Sigmoid colon (tissue), 3 donors: ENCODE measurements at regions not wholly inside any gene's neighbourhood (a gene's known extent, or its start where the extent isn't known, plus 50 kb on each side); places are given as distances from the start of the nearest gene placed in this dataset.

ENCODE experiments used
- POLR2A ChIP-seq, 2 donors: fragments of 450-650 bp; IDR thresholded peaks; one replicate each; pipeline ENCODE4 v1.6.1; 2016; ENCODE audit warnings: antibody characterized with exemption in 2 of 2, mild to moderate bottlenecking in 2 of 2, moderate library complexity in 2 of 2
- TF ChIP-seq, protein P1 (sequence below), 4 experiments: fragments of 450-650 bp in 3 of 4; fragments of 200-600 bp in 1 of 4; IDR thresholded peaks; one replicate each; pipeline ENCODE4 v1.5.1; 2016 to 2019; ENCODE audit warnings: antibody characterized with exemption in 4 of 4, mild to moderate bottlenecking in 3 of 4, moderate library complexity in 2 of 4

DNA sequence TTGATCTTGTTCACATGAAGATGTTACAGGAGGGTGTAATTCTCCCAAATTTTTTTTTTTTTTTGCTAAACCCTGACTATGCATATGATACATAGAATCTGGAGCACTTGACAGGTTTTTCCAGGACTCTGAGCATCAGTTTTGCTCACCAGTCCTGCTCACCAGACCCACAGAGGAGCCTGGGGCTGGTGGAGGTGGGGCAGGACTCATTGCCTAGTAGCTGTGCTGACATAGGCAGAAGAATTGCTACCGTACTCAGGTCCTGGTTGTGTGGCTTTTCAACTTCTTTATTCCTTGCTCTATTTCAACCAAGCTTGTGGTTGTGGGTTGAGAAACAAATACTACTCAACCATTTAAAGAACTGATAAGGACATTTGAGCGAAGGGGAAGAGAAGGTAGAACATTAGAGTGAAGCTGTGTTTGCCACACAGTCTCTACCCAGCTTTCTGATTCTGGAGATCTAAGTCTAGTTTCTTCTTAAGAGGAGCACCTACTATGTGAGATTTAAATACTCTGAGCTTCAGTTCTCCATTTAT is 212.4 kb downstream of the UTP18 start:
- TF ChIP-seq, protein P1, sequence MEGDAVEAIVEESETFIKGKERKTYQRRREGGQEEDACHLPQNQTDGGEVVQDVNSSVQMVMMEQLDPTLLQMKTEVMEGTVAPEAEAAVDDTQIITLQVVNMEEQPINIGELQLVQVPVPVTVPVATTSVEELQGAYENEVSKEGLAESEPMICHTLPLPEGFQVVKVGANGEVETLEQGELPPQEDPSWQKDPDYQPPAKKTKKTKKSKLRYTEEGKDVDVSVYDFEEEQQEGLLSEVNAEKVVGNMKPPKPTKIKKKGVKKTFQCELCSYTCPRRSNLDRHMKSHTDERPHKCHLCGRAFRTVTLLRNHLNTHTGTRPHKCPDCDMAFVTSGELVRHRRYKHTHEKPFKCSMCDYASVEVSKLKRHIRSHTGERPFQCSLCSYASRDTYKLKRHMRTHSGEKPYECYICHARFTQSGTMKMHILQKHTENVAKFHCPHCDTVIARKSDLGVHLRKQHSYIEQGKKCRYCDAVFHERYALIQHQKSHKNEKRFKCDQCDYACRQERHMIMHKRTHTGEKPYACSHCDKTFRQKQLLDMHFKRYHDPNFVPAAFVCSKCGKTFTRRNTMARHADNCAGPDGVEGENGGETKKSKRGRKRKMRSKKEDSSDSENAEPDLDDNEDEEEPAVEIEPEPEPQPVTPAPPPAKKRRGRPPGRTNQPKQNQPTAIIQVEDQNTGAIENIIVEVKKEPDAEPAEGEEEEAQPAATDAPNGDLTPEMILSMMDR (IDR thresholded peaks at IDR 0.05), result no peak
- no peak for TF ChIP-seq POLR2A (IDR thresholded peaks at IDR 0.05)
